ENCODE measurements at regions not wholly inside any gene's neighbourhood (a gene's known extent, or its start where the extent isn't known, plus 50 kb on each side); places are given as distances from the start of the nearest gene placed in this dataset.

DNA sequence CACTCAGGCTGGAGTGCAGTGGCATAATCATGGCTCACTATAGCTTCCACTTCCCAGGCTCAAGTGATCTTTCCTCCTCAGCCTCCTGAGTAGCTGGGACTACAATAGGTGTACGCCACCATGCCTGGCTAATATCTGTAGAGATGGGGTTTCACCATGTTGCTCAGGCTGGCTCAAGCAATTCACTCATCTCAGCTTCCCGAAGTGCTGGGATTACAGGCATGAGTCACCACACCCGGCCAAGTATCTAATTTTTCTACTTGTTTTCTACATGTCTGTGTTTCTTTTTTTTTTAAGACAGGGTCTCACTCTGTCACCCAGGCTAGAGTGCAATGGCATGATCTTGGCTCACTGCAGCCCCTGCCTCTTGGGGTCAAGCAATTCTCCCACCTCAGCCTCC lies 119.7 kb upstream of the MED13L start:
- no peak overlapping the region for H3K27ac ChIP-seq
- H3K4me3 ChIP-seq: no peak overlapping the region

DNA sequence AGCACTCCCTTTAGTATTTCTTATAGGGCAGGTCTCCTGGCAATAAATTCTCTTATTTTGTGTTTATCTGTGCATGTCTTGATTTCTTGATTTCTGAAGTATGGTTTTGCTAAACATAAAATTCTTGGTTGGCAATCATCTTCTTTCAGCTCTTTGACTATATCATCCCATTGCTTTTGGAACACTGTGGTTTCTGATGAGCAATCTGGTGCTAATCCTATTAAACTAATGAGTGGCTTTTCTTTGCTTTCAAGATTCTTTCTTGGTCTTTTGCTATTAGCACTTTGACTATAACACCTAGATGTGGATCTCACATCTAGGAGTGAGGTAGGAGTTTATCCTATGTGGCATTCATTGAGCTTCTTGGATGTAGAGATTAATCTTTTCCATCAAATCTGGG lies 120.7 kb upstream of the MED13L start:
- Histone ChIP-seq H3K4me3 (no peak overlapping the region), H3K27ac (no peak overlapping the region)

GRCh38 chr12:116399055-116399454 lies 121.6 kb upstream of the MED13L start:
- no peak overlapping the region for H3K27ac ChIP-seq
- H3K4me3 ChIP-seq: no peak overlapping the region

- no peak overlapping the region for H3K4me3 ChIP-seq
- H3K27ac ChIP-seq: peak overlapping the region in 1 of 21 experiments; percentile 72
Observed at GRCh38 chr12:116400636-116401372, 123.3 kb upstream of the MED13L start.

DNA sequence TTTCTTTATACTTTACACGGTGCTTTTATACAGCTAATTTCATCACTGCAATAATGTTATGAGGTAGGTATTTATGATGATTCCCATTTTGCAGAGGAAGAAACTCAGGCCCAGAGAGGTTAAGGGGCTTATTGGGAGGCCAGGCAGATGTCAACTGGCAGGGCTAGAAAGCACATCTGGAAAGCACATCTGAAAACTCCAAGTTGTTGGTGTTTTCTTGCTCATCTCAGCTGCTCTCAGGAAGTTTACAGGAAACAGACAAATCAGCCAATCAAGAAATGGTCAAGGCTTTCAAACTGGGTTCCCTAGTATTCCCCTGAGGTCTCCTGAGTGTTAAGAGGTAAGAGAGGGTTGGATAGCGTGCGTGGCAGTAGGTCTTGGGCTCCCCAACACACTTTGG lies 124.1 kb upstream of the MED13L start:
- no peak overlapping the region for H3K4me3 ChIP-seq
- H3K27ac ChIP-seq: peak overlapping the region in 3 of 21 experiments; percentile 11 to 72 (median 22)

- Histone ChIP-seq H3K27ac (peak overlapping the region in 2 of 21 experiments; percentile 22 to 72), H3K4me3 (no peak overlapping the region)
Observed at GRCh38 chr12:116402163-116402939, 124.9 kb upstream of the MED13L start.

DNA sequence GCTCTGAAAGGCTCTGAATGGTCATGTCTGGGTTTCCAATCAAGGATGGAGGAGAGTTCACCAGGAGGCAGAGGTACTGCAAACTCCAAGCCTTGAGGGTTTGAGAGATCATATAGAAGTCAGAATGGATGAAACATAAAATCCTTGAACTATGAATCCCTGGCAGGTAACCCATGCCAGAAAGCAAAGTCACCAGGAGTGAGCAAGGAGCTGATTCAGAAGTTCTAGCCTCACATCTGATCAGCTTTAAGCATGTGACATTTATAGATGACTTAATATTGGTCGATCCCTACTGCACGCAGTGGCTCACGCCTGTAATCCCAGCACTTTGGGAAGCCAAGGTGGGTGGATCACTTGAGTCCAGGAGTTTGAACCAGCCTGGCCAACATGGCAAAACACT lies 126.1 kb upstream of the MED13L start:
- no peak overlapping the region for H3K4me3 ChIP-seq

GRCh38 chr12:116404247-116404646 lies 126.8 kb upstream of the MED13L start:
- H3K27ac ChIP-seq: no peak overlapping the region
- no peak overlapping the region for H3K4me3 ChIP-seq

More for the DNA sequence above, 126.1 kb upstream of the MED13L start:
- H3K27ac ChIP-seq: no peak overlapping the region

DNA sequence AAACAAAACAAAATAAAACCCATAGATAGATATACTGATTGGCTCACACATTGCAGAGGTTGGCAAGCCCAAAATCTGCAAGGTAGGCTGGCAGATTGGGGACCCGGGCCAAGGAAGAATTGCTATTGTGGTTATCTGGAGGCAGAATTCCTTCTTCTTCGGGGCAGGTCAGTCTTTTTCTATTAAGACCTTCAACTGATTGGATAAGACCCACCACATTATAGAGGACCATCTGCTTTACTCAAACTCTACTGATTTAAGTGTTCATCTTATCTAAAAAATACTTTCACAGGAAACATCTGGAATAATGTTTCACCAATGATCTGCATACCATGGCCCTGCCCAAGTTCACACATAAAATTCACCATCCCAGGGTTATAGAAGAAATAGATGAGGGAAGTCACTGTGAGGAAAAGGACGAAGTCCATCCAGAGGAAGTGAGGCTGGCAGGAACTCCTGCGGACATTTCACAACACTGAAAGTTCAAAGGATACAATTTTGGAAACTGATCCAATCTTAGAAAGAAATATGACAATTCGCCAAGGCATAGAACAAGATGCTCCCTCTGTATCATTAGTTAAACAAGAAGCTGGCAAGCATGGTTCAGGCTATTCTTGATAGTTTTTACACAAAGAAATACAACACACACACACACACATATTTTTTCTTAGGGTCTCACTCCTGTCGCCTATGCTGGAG lies 127.6 kb upstream of the MED13L start:
- no peak overlapping the region for H3K27ac ChIP-seq
- no peak overlapping the region for H3K4me3 ChIP-seq

GRCh38 chr12:116406529-116406928 lies 129.0 kb upstream of the MED13L start:
- no peak overlapping the region for H3K4me3 ChIP-seq
- H3K27ac ChIP-seq: peak overlapping the region in 3 of 21 experiments; percentile 4 to 61 (median 50)

- H3K27ac ChIP-seq: no peak overlapping the region
- H3K4me3 ChIP-seq: no peak overlapping the region
Observed at GRCh38 chr12:116408489-116409250, 131.2 kb upstream of the MED13L start.

DNA sequence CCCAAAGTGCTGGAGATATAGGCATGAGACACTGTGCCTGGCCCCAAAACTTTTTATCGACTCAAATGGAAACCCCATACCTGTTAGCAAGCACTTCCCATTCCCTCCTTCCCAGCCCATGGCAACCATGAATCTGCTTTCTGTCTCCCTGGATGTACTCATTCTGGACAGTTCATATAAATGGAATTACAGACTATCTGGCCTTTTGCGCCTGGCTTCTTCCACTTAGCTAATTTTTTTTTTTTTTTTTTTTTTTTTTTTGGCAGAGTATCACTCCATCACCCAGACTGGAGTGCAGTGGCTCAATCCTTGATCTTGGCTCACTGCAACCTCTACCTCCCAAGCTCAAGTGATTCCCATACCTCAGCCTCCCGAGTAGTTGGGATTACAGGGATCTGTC lies 134.5 kb upstream of the MED13L start:
- H3K27ac ChIP-seq: peak overlapping the region in 2 of 21 experiments; percentile 6 to 62

GRCh38 chr12:116414891-116415290 lies 137.4 kb upstream of the MED13L start:
- Histone ChIP-seq H3K4me3 (no peak overlapping the region), H3K27ac (no peak overlapping the region)

More for the DNA sequence above, 134.5 kb upstream of the MED13L start:
- no peak overlapping the region for H3K4me3 ChIP-seq

DNA sequence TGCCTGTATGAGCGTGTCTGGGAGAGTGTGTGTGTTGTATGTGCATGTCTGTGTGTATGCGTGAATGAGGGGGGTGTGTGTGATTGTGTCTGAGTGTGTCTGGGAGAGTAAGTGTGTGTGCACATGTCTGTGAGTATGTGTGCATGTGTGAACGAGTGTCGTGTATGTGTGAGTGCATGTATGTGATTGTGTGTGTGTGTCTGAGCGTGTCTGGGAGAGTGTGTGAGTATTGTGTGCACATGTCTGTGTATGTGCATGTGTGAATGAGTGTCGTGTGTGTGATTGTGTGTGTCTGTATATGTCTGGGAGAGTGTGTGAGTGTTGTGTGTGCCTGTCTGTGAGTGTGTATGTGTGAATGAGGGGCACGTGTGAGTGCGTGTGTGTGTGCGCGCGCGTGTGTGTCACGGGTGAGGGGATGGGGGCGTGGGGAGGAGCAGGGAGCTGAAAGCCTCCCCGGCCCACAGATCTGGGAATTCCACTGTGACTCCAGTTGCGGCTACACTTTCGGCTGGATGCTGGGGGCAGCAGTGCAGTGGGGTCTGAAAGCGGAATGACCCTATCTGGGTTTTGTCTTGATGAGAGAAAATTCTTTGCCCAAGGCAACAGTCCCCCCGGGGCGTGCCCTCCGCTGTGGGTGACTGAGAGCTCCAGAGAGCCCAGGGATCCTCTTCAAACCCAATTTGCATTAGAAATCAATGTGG lies 138.1 kb upstream of the MED13L start:
- Histone ChIP-seq H3K4me3 (no peak overlapping the region), H3K27ac (no peak overlapping the region)

- H3K27ac ChIP-seq: no peak overlapping the region
- no peak overlapping the region for H3K4me3 ChIP-seq
Observed at GRCh38 chr12:116416166-116416565, 138.7 kb upstream of the MED13L start.

GRCh38 chr12:116418551-116418950 lies 140.6 kb upstream of the MAP1LC3B2 start:
- no peak overlapping the region for H3K4me3 ChIP-seq
- H3K27ac ChIP-seq: no peak overlapping the region

GRCh38 chr12:116420227-116420880 lies 138.8 kb upstream of the MAP1LC3B2 start:
- no peak overlapping the region for H3K4me3 ChIP-seq
- H3K27ac ChIP-seq: no peak overlapping the region

- Histone ChIP-seq H3K27ac (no peak overlapping the region), H3K4me3 (no peak overlapping the region)
Observed at GRCh38 chr12:116421785-116422538, 137.2 kb upstream of the MAP1LC3B2 start.

Data from skin epidermis (tissue), 12 donors.